ENCODE measurements at regions not wholly inside any gene's neighbourhood (a gene's known extent, or its start where the extent isn't known, plus 50 kb on each side); places are given as distances from the start of the nearest gene placed in this dataset.

DNA sequence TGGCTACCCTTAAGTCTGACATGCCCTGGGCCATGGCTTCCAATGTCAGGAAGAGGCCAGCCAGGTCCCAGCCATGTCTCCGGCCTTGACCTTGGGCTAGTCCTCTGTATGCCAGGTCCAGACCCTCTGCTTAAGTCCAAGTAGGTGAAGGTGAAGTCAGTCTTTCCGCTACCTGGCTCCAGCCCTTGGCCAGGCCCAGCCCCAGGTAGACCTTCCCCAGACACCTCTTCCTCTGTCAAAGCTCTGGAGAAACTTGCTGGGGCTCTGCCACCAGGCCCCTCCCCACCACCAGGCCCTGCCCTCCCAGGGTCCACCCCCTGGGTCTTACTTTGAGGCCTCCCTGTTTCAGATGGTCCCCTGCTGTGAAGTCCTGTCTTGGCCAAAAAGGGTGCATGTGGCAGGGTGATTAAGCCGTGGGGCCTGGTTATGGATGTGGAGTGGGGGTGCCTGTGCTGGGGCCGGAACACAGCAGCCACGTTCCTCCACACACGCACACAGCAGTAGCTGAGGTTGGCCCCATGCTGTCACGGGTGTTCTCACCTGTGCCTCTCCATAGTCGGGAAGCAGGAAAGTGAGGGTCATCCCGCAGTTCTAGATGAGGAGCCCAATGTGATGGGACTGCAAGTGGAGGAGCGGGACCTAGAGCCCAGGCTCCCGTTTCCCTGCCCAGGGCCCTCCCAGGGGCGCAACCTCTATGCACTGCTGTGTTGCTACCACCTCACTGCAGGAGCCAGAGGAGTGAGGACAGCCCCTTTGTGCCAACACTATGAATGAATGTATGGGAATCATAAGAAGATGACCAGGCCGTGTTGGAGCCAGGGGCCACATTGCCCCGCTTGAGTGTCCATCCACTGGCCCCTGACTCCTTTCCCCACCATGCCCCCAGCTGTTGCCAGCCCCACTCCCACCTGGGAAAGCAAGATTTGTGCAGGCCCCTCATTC lies 72.2 kb downstream of the LINC01488 start:
- no peaks in the 10 kb centered on the region for H3K9me3 ChIP-seq (replicated peaks; ENCODE audit: control insufficient read depth, insufficient read depth, low read depth, low read length)
- no peaks in the 10 kb centered on the region for H3K36me3 ChIP-seq (ENCODE audit: control insufficient read depth, insufficient read depth, low read length)
- H3K79me2 ChIP-seq (ENCODE audit: control insufficient read depth, insufficient read depth, low read length), result no peaks in the 10 kb centered on the region
- DNase-seq (ENCODE audit: extremely low read depth in 1 of 4, low spot score in 3 of 4) (no peak), ATAC-seq (no peak), FAIRE-seq (no peak)
- CTCF ChIA-PET (ENCODE audit: low intra/inter-chr PET ratio), result no interaction called here
- no peaks in the 10 kb centered on the region for H3K9me1 ChIP-seq (ENCODE audit: control insufficient read depth, insufficient read depth, low read length)
- WGBS (ENCODE audit: insufficient coverage, low coverage, missing lambda C conversion rate), result 48% methylated on average over 14 of the region's 14 CpGs
- BruUV-seq (replicated peaks), result no TSS peak
- intact Hi-C loops (cut with micrococcal nuclease), result no loop called here
- no peak overlapping the region for H3K4me3 ChIP-seq
- TF ChIP-seq TRIM24 (IDR thresholded peaks at IDR 0.05), result no peak
- no peak for TF ChIP-seq POLR2AphosphoS2 (IDR thresholded peaks at IDR 0.05; ENCODE audit: low read length)
- TF ChIP-seq, protein P1, sequence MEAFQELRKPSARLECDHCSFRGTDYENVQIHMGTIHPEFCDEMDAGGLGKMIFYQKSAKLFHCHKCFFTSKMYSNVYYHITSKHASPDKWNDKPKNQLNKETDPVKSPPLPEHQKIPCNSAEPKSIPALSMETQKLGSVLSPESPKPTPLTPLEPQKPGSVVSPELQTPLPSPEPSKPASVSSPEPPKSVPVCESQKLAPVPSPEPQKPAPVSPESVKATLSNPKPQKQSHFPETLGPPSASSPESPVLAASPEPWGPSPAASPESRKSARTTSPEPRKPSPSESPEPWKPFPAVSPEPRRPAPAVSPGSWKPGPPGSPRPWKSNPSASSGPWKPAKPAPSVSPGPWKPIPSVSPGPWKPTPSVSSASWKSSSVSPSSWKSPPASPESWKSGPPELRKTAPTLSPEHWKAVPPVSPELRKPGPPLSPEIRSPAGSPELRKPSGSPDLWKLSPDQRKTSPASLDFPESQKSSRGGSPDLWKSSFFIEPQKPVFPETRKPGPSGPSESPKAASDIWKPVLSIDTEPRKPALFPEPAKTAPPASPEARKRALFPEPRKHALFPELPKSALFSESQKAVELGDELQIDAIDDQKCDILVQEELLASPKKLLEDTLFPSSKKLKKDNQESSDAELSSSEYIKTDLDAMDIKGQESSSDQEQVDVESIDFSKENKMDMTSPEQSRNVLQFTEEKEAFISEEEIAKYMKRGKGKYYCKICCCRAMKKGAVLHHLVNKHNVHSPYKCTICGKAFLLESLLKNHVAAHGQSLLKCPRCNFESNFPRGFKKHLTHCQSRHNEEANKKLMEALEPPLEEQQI (IDR thresholded peaks at IDR 0.05), result no peak
- no peak for TF ChIP-seq RBM17 (IDR thresholded peaks at IDR 0.05; ENCODE audit: borderline replicate concordance, low read depth, low read length)
- TF ChIP-seq FOXJ3 (CRISPR knock-in tag; IDR thresholded peaks at IDR 0.05), result no peak
- TF ChIP-seq THRB (CRISPR knock-in tag; conservative IDR thresholded peaks at IDR 0.05), result no peak
- TF ChIP-seq NR1H2 (CRISPR knock-in tag; IDR thresholded peaks at IDR 0.05), result no peak
- TF ChIP-seq, protein P2, sequence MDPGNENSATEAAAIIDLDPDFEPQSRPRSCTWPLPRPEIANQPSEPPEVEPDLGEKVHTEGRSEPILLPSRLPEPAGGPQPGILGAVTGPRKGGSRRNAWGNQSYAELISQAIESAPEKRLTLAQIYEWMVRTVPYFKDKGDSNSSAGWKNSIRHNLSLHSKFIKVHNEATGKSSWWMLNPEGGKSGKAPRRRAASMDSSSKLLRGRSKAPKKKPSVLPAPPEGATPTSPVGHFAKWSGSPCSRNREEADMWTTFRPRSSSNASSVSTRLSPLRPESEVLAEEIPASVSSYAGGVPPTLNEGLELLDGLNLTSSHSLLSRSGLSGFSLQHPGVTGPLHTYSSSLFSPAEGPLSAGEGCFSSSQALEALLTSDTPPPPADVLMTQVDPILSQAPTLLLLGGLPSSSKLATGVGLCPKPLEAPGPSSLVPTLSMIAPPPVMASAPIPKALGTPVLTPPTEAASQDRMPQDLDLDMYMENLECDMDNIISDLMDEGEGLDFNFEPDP (CRISPR knock-in tag; IDR thresholded peaks at IDR 0.05), result no peak
- no peak for TF ChIP-seq ZNF354B (CRISPR knock-in tag; IDR thresholded peaks at IDR 0.05)
- no peak for TF ChIP-seq SUPT5H (IDR thresholded peaks at IDR 0.05)
- TF ChIP-seq SRF (CRISPR knock-in tag; IDR thresholded peaks at IDR 0.05), result no peak
- no peak for TF ChIP-seq OTX1 (CRISPR knock-in tag; IDR thresholded peaks at IDR 0.05)
- no peak overlapping the region for H3K9ac ChIP-seq (ENCODE audit: insufficient read depth in 1 of 2, low read depth in 2 of 2, low read length in 2 of 2)
- no peak overlapping the region for H3K27ac ChIP-seq (ENCODE audit: extremely low read depth, low read depth, low read length)
- H2AFZ ChIP-seq (ENCODE audit: low read depth, low read length), result no peak overlapping the region
- POLR2A ChIA-PET, result no interaction called here
- no peak overlapping the region for H3K4me2 ChIP-seq (ENCODE audit: insufficient read depth, low read length)
- H3K4me1 ChIP-seq (replicated peaks in 1 of 2; ENCODE audit: control insufficient read depth in 2 of 2, insufficient read depth in 2 of 2, low read length in 2 of 2), result no peaks in the 10 kb centered on the region
- H4K20me1 ChIP-seq (replicated peaks; ENCODE audit: control insufficient read depth, insufficient read depth, low read length), result no peaks in the 10 kb centered on the region
- H3K27me3 ChIP-seq (ENCODE audit: control insufficient read depth in 2 of 2, insufficient read depth in 2 of 2, low read length in 2 of 2), result peaks cover 0 to 27% of the 10 kb centered on the region in 2 experiments; a peak in 2 of 5 replicates
- in situ Hi-C loops (cut with MboI), result no loop called here
